GM21717 (cell line): ENCODE measurements at regions not wholly inside any gene's neighbourhood (a gene's known extent, or its start where the extent isn't known, plus 50 kb on each side); places are given as distances from the start of the nearest gene placed in this dataset.
A peak's percentile ranks its signal among the peaks of the same experiment; 100 is the strongest.
"Not testable (repeated sequence)": the region's sequence is repeated elsewhere in the genome, so short reads cannot be mapped to it uniquely, and the experiment has no call there.

Experiments
- ATAC-seq: cut with Tn5 transposase; IDR thresholded peaks from one replicate; pipeline ENCODE4 v1.9.1; 2021; ENCODE audit warnings: mild to moderate bottlenecking, moderate library complexity; ENCODE audit not compliant: unreplicated experiment

DNA sequence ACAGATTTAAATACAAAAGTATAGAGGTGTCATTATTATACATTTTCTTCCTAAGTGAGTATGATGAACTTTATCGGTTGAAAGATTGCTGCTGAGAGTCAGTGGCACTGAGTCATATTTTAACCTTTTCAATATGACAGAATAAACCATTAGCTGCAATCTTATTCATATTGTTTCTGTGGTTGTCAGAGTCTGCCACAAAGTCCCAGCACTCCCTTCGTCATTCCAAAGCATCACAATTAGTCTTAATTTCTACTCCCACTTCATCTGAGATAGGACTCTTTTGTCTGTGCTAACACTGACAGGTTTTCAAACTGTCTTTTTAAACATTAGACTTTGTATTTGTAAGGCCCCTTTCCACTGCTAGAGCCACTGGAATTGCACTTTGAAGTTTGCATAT, 656.9 kb downstream of the MTRR start:
- no peak for ATAC-seq

DNA sequence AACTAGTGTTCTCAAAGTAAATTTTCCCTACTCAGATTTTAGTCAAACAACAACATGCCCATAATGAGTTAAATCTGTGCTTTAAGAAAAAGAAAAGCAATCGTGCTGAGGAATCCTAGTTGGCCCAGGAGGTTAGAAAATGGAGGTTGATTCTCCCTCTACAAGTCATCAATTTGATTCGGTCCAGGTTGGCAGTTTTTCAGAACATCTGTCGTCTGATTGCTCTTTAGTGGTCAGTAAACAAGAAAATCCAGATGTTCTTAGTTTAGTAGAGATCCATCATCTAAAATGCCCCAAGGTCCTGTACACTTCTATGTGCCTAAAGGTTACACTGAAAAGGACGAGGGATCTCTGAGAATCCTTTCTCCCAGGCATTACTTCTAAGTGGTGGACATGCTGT, 659.2 kb downstream of the MTRR start:
- ATAC-seq = no peak

- no peak for ATAC-seq
These were observed 669.9 kb downstream of the MTRR start for GRCh38 chr5:8538821-8539220.

DNA sequence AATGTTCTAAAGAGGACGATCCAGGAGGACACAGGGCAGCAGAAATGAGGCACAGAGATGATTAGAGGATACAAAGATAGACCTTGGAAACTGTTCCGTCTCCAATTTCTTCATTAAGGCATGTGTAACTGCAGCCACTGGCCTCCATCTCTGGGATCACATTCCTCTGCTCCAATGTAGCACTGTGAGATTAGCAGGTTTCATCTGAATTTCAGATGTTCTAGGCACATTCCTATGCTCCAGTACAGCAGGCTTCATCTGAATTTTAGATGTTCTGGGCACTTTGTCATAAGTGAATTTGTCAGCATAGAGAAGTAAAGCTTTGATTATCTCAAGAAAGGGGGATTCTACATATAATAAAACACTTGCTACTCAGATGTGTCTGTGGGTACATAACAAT, 671.4 kb downstream of the MTRR start:
- no peak for ATAC-seq

DNA sequence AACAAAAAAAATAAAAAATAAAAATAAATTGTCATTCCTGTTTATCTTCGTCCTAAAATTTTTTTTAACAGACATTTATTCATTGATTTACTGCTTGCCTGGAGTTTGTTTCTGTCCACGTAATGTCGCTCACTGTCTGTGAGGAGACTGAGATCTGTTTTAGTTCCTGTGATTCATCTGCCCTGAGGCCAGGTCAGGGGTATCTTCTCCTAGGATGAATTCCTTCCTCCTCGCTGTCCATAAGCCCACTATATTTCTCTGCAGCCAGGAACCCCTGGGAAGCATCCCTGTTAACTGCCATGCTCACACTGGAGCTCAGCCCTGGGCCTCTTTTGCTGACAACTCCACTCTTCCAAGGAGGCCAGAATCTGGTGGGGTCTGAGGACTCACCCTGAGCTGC, 682.0 kb downstream of the MTRR start:
- no peak for ATAC-seq

GRCh38 chr5:8553364-8553763, 684.4 kb downstream of the MTRR start:
- no peak for ATAC-seq

GRCh38 chr5:8557728-8558127, 688.8 kb downstream of the MTRR start:
- no peak for ATAC-seq

DNA sequence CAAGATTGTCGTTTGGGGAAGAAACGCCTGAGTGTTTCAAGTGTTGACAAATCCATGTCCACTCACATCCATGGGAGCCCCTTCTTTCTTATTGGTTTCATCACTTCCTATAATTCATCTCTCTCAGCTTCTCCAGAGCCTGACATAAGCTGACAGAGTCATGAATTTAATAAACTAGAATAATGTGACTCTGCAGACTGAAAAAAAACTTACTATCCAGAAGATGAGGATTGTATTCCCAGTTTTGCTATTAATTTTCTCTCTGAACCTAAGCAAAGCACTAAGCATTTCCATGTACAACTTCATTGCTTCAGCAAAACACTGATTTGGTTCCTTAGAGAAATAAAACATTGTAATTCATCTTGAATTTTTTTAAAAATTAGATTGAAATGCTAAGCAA, 691.8 kb downstream of the MTRR start:
- no peak for ATAC-seq

DNA sequence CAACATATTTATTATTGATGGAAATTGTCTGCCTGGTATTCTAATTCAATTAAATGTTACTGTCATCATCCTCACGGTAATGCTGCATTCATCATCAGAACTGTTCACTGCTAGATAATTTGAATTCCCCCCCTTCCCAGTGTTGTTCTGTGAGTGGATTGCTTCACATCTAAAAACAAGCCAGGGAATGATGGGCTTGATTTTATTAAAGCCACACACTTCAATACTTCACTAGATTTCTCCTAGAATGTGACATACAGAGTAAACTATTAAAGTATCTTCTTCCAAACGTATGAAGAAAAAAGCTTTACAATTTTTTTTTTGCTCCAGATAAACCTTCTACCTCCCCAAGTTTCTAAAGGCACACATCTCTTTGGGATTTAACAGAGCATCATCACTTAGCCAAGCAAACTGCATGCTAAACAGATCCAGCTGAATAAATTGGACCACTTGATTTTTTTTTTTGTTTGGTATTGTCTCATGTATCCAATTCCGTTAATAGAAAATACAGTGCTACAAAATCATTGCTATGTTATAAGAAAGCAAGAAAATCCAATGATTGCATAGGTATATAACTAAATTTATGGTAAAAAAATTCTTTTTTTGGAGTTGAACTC, 692.4 kb downstream of the MTRR start:
- ATAC-seq = no peak

- no peak for ATAC-seq
These were observed 692.9 kb downstream of the MTRR start for GRCh38 chr5:8561854-8562253.

DNA sequence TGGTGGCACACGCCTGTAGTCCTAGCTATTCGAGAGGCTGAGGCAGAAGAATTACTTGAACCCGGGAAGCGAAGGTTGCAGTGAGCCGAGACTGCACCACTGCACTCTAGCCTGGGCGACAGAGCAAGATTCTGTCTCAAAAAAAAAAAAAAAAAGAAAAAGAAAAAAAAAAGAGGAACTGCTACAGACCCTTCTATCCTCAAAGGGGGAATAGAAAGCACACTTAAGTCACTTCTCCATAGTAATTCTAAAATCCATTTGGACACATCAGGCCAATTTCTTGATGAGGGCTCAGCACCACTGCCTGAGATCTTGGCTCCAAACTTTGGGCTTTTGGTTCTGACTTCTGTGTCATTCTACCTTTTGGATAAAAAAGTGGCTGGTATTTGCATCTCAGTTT, 694.6 kb downstream of the MTRR start:
- not testable (repeated sequence) for ATAC-seq

DNA sequence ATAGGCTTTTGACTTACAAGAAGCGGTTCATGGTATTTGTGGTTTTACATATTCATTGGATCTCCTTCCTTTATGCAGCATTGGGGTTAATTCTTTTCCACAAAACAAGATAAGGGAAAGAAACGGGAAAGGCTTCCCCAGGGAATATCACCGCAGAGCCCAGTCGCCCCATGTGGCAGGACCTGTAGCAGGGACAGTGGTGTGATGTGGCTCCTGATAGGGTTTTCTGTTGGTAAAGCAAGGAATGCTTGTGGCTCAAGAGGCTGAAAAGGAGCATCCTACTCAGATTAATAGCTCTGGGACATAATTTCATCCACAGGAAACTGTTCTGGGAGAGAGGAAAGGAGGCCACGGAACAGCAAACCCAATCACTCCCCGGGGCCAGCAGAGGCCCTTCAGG, 699.9 kb downstream of the MTRR start:
- ATAC-seq = no peak

GRCh38 chr5:8570528-8570927, 701.6 kb downstream of the MTRR start:
- no peak for ATAC-seq

DNA sequence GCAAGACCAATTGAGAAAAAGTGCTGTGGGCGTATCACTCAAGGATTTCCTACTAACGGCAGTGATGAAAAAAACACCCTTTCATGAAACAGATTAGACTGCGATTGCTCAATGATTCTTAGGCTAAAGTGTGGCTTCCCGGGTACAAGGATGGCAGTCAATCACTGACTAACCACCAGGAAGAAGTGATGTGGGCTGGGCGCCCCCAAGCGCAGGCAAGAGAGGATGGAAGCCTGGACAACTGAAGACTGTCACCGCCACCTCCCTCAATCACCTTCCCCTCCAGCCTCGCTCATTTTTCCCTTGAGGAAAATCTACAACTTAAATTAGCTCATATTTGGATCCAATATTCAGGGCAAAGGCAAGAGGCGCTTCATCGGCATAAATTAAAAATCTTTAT, 707.2 kb downstream of the MTRR start:
- ATAC-seq = no peak

DNA sequence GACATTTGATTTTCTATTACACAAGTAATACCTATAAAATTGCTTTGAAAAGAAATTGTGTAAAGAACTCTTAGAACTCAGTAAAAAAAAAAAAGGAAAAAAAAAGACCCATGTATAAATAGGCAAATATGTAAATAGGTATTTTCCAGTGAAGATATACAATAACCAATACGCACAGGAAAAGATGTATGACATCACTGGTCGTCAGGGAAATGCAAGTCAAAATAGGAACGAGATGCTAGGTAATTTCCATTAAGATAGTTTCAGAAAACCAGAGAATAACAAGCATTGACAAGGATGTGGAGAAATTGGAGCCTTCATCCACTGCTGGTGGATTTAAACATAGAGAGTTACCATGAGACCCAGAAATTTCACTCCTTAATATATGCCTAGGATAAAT, 708.8 kb downstream of the MTRR start:
- peak; percentile 72 for ATAC-seq

DNA sequence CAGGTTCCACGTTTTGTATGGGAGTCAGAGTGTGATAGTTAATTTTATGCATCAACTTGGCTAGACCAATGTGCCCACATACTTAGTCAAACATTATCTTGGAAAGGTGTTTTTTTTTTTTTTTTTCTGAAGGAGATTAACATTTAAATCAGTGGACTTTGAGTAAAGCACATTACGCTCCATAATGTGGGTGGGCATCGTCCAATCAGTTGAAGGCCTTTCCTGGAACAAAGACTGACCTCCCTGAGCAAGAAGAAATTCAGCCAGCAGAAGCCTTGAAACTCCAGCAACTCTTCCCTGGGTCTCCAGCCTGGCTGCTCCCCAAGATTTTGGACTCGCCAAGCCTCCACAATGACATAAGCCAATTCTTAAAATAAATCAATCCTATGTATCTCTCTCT, 711.4 kb downstream of the MTRR start:
- no peak for ATAC-seq

DNA sequence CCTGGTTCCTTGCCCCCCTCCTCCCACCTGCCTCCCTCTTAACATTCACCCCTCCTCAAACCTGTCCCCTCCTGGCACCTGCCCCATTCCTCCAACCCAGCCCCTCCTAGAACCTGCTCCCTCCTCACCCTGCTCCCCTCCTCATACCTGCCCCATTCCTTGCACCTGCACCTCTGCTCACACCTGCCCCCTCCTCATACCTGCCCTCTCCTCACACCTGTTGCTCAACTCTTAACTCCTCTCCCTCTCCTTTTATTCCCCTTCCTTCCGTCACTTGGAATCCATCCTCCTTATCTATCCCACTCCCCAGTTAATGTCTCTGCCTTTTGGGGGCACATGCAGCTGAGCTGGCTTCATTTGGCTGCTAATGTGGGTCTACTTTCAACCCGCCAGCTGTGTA, 712.1 kb downstream of the MTRR start:
- no peak for ATAC-seq

GRCh38 chr5:8585230-8586018, 716.5 kb downstream of the MTRR start:
- ATAC-seq = no peak

GRCh38 chr5:8590959-8591358, 722.0 kb downstream of the MTRR start:
- ATAC-seq = no peak

- ATAC-seq = no peak
These were observed 729.4 kb downstream of the MTRR start for GRCh38 chr5:8598356-8598755.

DNA sequence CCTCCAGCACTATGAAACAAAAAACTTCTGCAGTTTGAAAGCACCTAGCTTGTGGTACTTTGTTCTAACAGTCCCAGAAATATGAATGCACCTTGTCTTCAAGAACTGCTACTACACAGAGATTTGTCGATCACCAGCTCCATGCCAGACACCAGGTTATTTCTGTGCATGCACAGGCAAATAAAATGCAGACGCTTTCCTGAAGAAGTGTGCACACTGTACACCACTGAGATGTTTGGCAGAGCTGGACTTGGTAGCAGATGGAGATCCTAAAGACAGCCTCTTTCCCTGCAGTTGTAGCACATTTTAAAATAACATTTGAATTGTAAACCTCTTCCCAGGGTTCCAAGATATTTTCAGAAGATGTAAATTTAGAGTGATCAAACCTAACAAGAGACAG, 730.0 kb downstream of the MTRR start:
- no peak for ATAC-seq

DNA sequence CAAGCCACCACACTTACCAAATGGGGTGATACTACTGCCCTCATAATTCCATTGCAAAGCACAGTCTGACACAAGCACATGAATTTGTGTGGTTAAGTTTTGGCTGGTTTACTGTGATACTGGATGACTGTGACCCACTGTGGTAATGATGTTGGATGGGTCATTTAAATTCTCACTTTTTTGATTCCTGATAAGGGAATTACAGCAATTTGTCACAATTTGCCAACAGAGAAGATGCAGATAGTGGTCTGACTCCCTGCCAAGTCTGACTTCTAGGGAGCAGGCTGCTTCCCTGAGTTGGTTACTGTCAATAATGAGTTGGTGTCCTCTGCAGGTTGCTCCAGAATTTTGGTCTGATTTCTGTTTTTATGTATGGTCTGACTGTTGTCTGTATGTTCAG, 731.9 kb downstream of the MTRR start:
- no peak for ATAC-seq

DNA sequence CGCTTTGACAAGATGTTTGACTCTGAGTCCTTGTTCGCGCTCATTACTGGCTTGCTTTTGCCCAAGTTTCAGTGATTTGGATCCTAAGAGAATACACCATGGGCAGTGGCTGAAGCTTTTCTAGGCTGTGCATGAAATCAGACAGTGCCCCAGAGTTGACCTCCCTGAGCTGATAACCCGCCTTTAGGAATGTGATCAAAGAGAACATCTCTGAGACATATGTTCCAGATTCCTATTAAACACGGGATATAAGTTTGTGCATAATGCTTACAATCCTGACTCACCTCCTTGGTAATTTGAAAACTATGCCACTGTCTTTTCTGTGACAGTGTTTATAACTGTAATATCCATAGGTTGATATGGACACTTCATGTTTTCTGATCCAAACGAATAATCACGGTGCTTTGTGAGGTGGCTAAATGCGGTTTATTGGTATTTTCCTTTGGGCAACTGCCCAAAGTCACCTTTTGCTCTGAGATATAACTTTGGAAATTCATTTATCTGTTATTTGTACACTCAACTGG, 732.9 kb downstream of the MTRR start:
- no peak for ATAC-seq
